ENCODE measurements at regions not wholly inside any gene's neighbourhood (a gene's known extent, or its start where the extent isn't known, plus 50 kb on each side); places are given as distances from the start of the nearest gene placed in this dataset.

DNA sequence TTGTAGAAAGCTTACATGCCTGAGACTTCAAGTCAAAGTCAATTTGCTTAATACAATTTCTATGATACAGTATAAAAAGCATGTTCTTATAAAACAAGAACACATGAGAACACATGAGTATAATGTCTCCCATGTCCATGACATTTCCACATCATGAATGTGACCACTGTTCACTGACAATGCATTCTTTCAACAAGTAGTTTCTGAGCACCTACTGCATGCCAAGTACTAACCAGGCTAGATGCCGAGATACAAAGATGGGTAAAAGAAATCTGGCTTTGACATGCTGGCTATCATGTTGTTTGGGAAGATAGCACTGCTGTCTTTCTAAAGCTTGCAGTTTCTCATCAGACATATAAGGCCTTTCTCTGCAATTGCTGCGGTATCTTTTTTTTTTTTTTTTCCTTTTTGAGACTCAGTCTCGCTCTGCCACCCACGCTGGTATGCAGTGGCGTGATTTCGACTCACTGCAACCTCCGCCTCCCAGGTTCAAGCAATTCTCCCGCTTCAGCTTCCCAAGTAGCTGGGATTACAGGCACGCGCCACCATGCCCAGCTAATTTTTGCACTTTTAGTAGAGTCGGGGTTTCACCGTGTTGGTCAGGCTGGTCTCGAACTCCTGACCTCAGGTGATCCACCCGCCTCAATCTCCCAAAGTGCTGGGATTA lies 123.6 kb upstream of the DST start:
- no peak for DNase-seq

DNA sequence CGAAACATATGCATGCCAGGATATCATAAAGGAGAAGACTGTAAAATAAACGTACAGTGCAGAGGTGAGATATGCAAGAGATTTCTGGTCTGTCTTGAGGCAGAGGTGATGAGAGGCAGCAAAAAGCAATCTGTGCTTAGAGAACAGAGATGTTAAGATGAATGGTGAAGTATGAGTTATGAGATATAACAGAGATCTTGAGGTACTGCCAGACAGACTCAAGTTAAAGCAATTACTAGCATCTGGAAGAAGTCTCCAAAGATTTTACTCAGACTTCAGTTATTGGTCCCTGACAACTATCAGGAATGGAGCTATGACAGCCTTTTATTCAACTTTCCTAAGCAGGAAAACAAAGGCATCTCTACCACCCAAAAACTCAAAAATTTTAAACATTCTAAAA lies 122.8 kb upstream of the DST start:
- no peak for DNase-seq

DNA sequence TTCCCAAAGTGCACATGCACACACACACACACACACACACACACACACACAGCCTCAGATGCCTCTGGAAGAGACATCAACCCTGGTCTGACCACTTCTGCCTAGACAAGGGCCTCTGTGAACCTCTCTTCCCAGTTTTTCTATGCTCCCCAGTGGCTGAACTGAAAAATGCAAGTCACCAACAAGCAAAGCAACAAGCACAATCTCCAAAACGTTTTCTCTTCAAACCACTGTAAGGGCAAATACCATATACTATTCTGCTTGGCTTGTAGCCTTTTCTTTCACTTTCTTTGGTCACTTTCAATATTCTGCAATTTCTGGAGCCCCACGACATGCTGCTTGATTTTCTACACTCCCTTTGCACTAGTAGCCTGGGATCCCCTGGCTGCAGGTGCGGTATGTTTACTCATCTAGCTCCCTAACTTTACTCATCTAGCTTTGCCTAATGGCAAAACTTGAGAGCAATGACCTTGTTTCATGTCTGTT lies 121.4 kb upstream of the DST start:
- no peak for DNase-seq

DNA sequence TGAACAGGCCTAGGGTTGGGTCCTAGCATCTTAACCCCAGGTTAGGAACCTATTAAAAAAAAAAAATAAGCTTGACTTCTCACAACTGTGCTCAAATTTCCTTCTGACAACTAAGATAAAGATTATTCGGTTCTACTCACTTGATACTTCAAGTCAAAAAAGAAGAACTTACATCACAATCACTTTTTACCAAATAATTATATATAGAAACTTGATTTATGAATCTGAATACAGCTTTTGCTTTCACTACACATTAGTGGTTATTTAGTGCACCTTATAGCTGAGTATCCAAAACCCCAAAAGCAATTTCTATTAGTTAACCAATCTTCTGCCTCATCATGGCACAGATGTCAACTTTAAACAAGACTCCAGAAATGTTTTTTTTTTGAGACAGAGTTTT lies 119.0 kb upstream of the DST start:
- no peak for DNase-seq

DNA sequence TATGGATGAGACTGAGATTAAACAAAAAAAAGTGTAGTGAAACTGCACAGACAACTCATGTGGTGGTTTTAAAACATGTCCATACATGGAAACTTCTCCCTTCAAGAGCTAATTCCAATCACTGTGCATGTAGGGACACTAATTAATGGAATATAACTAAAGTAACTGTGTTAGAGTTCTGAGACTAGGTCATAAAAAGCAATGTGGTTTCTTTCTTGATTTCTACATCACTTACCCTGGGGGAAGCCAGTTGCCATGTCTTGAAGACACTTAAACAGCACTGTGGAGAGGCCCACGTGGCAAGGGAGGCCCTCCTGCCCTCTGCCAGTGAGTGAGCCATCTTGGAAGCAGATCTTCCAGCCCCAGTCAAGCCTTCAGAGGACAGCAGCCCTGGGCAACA lies 118.2 kb upstream of the DST start:
- no peak for DNase-seq

DNA sequence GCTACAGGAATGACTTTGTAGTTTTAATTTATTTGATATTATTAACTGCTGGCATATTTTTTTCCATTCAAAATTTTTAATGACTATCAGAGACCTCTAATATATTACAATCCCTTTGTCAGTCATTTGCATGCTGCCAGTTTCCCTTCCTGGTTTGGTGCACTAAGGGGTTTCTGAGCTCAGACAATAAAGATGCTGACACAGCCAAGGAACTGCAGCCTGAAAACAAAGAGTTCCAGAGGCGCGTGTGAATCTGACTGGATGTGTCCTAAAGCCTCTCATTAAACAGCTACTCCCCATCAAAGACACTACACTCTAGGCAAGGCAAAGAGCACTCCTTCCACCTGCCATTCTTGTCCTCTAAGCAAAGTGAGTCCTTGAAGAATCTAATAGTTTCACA lies 116.8 kb upstream of the DST start:
- no peak for DNase-seq

DNA sequence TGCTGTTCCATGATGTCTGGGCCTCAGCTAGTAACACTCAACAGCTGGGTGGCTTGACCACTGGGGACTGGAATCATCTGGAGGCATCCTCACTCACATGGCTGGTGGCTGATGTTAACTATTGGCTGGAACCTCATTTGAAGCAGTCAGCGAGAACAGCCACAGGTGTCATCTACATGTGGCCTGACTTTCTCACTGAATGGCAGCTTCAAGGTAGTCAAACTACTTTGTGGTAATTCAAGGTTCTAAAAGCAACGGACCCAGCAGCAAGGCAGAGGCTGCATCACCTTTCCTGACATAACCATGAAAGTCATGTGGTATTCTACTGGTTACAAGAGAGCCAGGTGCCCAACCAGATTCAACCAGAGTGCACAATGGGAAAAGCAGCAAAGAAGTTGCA lies 115.9 kb upstream of the DST start:
- no peak for DNase-seq

DNA sequence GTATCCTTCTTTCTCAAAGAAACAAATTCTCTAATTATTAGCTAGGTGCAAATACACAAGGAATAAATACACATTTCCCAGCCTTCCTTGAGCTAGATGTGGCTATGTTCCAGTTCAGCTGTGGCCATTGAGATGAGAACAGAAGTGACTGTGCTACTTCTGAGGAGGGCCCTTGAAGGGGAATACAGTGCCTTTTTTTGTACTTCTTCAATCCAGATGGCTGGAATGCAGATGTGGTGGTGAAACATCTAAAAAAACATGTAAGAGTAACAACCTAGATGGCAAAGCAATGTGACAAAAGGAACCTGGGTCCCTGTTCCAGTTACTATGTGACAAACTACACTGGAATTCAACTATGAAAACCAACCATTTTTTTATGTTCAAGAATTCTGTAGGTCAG lies 115.4 kb upstream of the DST start:
- no peak for DNase-seq

DNA sequence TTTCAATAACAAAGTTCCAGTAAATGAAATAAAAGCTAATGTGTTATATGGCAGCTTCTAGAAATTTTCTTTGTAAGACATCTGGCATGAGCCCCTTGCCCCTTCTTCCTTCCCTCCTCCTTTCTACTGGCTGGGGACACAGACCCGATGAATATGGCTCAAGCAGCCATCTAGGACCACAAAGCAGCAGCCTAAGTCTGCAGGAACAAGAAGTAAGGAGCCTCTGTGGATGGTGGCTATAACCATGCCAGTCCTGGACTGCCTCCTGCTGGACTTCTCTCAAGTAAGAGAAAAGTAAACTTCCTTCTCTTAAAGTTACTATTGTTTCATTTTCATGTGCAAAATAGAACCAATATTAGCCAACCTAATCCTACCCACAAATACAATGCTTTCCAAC lies 114.9 kb upstream of the DST start:
- no peak for DNase-seq

DNA sequence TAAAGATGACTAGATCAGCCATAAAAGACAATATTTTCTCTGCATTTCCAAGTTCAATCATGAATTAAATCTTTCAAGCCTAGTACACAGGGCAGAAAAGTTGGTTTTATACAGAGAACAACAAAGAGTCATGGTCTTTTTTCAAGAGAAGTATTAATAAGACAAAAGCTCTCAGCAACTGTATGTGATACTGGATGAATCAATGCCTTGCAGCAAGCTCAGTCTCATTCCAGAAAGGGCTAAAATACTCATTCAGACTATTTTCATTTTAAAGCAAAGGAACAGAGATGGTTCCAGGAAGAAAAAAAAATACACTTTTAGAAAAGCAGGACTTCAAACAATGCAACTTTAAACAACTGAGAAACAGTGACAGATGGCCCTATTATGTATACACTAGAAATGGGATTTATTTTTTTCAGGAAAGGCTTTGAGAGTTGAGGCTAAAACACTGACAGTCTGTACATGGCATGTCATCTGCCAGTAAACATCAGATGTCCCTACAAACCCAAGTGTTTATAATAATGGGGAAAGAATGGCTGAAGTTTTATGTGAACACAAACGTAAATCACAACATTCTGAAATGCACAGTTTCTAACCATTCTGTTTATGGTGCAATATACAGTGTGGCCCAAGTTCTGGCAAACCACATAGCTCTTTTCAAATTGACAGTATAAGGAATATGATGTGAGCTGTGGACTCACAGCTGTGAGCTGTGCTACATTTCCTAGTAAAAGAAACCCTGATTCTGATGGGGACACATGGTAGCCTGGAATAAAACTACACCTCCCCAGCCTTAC lies 114.3 kb upstream of the DST start:
- no peak for DNase-seq

DNA sequence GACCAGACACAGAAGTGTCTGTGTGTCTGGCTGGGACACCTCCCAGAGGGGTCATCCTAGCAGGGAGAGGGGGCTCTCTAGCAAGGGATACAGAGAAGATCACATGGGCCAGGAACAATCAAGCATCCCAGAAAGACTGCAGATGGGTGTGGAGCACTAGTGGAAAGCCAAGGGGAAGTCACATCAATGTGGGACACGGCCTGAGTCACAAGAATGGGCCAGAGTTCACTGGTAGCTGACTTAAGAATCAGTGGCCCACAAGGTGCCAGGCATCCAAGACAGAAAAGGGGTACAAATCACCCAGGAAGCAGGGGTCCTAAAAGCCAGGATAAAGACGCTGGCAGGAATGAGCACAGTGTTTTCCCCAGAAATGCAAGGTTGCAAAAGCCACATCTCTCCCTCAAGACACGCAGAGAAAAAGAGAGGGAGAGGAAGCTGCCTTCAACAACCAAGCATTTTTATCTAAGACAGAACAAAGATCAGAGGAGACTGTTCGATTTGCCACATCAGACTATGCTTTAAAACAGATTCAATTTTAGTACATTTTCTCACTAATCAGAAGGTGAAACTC lies 113.6 kb upstream of the DST start:
- no peak for DNase-seq

DNA sequence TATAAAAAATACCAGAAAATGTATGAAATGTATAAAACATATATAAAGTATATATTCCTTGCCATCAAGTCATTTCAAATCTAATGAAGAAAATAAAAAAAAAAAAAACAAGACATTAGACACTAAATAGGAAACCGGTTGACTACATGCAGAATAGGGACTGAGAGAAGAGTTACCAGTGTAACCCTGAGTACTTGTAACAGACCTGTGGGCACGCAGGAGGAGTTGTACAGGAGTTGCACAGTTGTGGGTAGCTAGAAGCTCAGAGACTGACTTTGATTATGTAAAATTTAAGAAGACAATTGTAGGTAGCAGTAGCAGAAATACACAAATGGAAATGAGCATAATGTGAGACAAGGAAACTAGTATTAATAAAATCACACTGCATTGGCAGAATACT lies 112.4 kb upstream of the DST start:
- DNase-seq, result no peak

DNA sequence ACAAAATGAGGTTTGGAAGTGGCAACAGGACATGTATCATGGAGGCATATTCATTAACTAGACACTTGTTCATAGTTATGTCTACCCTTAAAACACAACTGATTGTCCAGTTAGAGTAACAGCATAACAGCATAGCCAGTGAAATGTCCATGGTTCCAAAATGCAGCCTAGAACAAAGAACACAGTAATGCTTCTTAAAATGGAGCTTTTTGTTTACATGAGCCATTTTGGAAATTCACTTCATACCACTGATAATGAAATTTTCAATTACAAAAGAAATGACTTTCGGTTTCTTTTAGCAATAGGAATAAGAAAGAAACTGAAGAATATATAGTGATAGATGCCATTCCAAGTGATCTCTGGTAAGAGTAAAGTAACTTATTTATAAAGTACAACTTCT lies 111.1 kb upstream of the DST start:
- no peak for DNase-seq

DNA sequence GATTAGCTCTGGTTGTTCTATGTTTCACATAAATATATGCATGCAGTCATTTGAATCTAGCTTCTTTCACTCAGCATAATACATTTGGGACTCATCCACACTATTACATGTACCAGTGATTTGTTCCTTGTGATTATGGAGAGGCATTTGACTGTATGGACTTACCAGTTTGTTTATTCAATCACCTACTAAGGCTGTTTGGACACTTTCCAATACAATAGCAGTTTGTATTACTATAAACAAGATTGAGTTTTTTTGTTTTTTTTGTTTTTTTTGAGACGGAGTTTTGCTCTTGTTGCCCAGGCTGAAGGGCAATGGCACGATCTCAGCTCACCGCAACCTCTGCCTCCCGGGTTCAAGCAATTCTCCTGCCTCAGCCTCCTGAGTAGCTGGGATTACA lies 109.8 kb upstream of the DST start:
- no peak for DNase-seq

DNA sequence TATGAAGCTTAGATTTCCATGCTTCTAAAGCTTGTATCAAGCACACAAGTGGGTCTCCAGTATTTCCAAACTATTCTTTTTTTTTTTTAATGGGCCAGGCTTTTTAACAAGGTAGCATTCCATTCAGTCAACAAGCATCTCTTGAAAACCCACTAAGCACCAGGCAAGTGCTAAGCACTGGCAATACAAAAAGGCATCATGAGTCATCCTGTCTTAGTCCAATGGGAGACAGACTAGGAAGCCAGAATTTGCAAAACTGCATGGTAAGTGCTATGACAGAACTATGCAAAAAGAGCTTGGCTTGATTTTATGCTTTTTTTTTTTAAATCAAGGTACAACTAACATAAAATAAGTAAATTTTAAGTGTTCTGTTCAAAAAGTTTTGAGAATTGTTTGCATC lies 109.3 kb upstream of the DST start:
- no peak for DNase-seq

DNA sequence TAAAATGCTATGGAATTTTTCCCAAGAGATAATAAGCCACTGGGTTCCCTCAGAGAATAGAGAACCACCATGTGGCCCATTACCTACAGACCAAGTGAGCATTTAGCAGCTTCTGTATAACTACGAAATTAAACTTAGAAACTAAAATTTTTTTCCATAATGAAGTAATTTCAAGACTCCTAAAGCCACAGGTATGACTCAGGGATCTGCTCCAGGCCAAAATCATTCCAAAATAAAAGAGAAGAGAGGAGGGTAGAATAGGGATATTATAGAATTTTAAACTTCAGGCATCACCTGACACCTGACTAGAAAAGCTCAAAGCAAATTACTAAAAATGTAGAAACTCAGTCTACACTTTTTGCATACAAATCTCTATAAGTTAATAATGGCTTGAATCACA lies 108.9 kb upstream of the DST start:
- no peak for DNase-seq

DNA sequence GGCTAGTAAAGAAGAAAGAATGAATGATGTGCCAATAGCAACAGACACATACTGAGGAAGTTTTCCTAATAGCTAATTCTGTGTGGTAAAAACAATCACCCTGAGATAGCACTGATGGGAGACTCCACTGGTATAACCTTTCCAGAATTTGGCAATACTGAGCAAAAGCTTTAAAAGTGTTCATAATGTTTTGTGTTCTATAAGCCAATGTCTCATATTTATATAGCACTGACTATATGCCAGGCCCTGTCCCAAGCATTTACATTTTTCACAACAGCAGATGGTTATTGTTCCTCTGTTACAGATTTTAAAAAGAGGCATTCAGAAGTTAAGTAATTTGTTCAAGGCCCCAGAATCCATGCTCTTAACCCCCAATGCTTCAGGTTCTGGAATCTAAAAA lies 108.0 kb upstream of the DST start:
- DNase-seq, result no peak

DNA sequence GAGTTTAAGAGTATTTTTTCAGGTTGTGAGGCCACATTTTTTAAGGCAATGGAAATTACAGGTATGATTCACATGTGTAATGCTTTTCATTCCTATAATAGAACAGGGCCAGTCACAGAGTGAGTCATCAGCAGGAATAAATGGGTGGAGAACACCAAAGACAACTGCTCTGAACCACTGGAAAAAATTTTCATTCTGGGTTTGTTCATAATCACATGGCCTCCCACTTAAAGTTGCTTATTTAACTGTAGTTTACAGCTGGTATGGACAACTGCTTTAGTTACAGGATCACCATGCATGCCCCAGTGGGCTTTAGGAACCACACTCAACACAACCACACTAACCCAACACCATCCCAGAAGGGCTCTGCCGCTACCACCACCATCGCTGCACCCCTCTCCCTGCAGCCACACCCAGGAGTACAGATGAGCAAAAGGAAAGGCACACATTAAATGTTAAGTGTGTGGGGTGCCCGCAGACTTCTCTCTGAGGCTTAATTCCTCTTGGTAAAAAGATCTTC lies 107.0 kb upstream of the DST start:
- DNase-seq, result no peak

DNA sequence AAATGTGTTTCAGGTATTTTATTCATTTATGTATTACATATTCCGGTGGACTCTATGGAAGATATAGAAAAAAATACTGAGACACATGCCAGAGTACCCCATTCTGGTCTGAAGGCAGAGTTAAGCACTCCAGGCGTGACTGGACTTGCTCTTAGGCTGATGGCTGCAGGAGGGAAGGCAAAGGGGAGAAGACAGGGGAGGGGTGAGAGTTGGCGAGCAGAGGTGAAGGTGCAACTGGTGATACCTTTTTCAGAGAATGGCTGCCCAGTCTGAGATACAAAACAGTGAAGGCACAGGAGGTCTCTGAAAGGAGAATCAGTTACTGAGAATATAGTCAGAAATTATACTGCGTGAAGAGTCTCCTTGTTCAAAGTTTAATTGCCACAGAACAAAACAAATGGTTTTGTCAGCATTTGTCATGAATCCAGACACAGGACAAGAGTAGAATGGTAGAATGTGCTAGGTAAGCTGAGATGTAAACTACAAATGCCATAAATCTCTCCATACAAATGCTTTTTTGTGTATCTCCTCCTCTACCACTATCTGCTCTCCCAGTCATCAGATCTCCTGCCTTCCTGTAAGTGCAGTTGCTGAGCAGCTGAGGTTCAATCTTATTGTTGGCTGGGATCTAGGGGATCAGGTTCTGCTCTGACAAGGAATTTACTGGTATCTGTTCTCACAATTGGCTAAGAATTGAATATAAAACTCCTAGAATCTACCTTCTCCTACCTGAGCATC lies 104.2 kb upstream of the DST start:
- no peak for DNase-seq

DNA sequence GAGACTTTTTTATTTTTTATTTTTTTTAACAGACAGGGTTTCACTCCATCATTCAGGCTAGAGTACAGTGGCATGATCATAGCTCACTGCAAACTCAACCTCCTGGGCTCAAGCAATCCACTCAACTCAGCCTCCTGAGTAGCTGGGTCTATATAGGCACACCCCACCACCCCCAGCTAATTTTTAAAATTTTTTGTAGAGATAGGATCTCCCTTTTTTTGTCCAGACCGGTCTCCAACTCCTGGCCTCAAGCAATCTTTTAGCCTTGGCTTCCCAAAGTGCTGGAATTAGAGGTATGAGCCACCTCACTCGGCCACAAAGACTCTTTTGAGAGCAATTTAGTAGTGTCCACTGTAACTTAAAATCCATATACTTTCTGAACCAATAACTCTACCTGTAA lies 103.3 kb upstream of the DST start:
- DNase-seq, result no peak

DNA sequence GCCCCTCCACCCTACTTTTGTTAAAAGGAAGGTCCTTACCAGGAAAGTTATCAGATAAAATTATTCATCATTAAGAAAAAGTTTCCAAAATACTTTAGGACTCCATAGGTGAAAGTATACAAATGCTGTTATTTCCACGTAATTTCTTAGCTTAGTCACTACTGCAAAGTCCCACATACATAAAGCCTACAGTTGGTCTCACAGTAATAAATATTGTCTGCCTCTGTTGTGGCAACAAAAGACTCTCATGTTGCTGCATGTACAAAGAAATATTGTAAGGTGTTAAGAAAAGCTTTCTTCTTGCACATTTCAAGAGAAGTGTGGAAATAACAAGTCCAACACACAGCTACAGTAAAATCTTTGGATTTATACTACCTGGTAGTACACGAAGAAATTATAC lies 102.4 kb upstream of the DST start:
- no peak for DNase-seq

DNA sequence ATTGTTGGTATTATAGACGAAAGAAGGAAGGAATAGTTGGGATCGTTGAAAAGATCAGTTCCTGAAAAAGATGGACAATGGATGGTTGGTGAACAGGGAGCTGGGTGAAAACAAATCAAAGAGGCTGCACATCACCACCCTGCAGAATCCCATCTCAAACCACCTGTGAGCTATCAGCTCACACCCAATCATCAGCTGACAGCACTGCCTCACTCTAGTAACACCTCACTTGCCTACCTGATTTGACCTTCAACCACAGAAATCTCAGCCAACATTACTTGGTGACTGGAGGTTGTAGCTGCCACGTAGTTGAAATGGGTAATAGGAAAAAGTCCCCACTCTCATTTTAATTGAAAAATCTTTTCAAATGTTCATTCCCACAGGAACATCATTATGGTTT lies 101.8 kb upstream of the DST start:
- no peak for DNase-seq

DNA sequence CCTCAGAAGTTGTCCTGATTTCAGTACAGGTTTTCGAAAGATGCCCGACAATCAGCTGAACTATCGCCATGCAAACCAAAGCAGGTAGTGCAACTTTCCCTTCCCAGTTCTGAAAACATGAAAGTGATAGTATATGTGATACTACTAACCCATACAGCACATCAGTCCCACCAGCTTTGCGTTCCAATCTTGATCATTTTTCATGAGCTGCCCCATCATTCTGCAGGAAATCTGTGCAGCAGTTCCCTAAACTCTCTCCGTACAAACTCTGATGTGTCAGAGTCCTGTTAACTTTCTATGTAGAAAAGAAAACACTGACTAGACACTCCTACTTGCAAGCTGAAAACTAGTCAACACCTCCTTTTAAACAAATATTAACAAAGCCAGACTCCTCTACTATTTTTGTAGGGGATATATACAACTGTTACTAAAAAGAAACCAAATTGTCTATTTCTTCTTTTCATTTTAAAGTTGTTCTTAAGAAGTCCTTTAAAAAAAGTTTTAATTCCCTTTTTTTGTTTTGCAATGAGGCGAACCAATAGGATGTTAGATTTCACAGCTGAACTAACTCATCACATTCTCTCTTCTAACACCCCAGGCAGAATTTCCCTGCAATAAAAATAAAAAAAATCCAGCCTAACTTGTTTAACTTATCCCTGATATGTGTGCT lies 99.6 kb upstream of the DST start:
- no peak for DNase-seq
